Transverse colon (tissue), 4 donors: ENCODE measurements at regions not wholly inside any gene's neighbourhood (a gene's known extent, or its start where the extent isn't known, plus 50 kb on each side); places are given as distances from the start of the nearest gene placed in this dataset.

Source experiments
- DNase-seq: peaks from one replicate; pipeline ENCODE4 v3.0.0-alpha.2; 2019
- H3K27ac ChIP-seq, 4 donors: fragments of 200-600 bp; sonication (generic); 2 replicates each; pipeline ENCODE4 v1.5.1; 2016 to 2018; ENCODE audit warnings: inconsistent platforms in 4 of 4
- H3K27me3 ChIP-seq: fragments of 200-600 bp; sonication (generic); 2 replicates; pipeline ENCODE4 v1.5.1; 2017; ENCODE audit warnings: inconsistent platforms
- H3K36me3 ChIP-seq, 4 donors: fragments of 200-600 bp; sonication (generic); 2 replicates each; pipeline ENCODE4 v1.5.1; 2017 to 2019; ENCODE audit warnings: inconsistent platforms in 4 of 4
- H3K4me1 ChIP-seq, 4 donors: fragments of 200-600 bp; sonication (generic); 2 replicates each; pipeline ENCODE4 v1.5.1; 2017 to 2020; ENCODE audit warnings: inconsistent platforms in 4 of 4
- H3K4me3 ChIP-seq, 4 donors: fragments of 200-600 bp; sonication (generic); 1 replicate in 1 of 4; 2 replicates in 3 of 4; pipeline versions ENCODE4 v1.5.1 to v1.6.1; 2017 to 2019; ENCODE audit warnings: inconsistent platforms in 4 of 4
- H3K9me3 ChIP-seq, 2 donors: fragments of 200-600 bp; sonication (generic); 2 replicates each; pipeline ENCODE4 v1.5.1; 2017 to 2019; ENCODE audit warnings: inconsistent platforms in 2 of 2
- CTCF ChIP-seq, 5 experiments: fragments of 200-600 bp in 3 of 5; fragments of 450-650 bp in 2 of 5; sonication (generic) in 3 of 5; IDR thresholded peaks; 1 replicate in 2 of 5; 2 replicates in 3 of 5; pipeline ENCODE4 v1.5.1; 2016 to 2017; ENCODE audit warnings: antibody characterized with exemption in 5 of 5, inconsistent platforms in 3 of 5, mild to moderate bottlenecking in 2 of 5, moderate library complexity in 1 of 5
- EP300 ChIP-seq: sonication (generic); formaldehyde crosslinking; IDR thresholded peaks from one replicate; pipeline ENCODE4 v1.6.1; 2017; ENCODE audit warnings: antibody characterized with exemption, low read depth
- POLR2A ChIP-seq: fragments of 450-650 bp; IDR thresholded peaks from one replicate; pipeline ENCODE4 v1.6.1; 2016; ENCODE audit warnings: antibody characterized with exemption, mild to moderate bottlenecking, moderate library complexity
- POLR2AphosphoS5 ChIP-seq, 3 donors: sonication (generic); formaldehyde crosslinking; IDR thresholded peaks; one replicate each; pipeline ENCODE4 v1.6.1; 2016; ENCODE audit warnings: antibody characterized with exemption in 3 of 3
- WGBS, 2 donors: methylation state at CpG; one replicate each; pipeline ENCODE4 v1.1.5; 2018; ENCODE audit warnings: low coverage in 1 of 2; 5-methylcytosine and 5-hydroxymethylcytosine counted together
- in situ Hi-C, 4 donors: fragments of 200-750 bp; cut with MboI; loops; one replicate each; pipeline versions ENCODE4 v1.15.0 to v1.15.1; 2017; ENCODE audit warnings: low sequenced_read_pairs in 3 of 4, low pct_ligation_motif_present in 1 of 4, low pct_unique_long_range_greater_than_20kb in 1 of 4
- intact Hi-C: fragments of 100-400 bp; cut with DNase I; formaldehyde crosslinking; loops from one replicate; pipeline ENCODE4 v1.15.1; 2023; ENCODE audit warnings: low total_unique reads

DNA sequence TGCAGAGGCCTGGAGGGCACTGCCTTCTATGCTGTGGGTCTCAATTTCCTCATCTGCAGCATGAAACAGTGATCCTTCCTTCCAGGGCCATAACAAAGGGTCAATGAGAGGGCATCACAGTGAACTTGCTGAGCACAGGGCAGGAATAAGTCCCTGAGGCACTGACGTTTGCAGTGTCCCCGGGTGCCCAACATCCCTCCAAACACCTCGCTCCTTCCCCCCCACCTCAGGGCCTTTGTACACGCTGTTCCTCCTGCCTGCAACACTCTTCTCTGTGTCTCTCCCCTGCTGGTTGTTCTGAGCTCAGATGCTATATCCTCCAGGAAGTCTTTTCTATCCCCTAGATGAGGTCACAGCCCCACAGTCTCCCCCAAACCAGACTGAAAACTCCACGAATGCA lies 59.7 kb upstream of the TCF20 start:
- in situ Hi-C loops: no loop called here
- peaks cover 0 to 8% (median 6%) of the 10 kb centered on the region in 4 donors for H3K4me1 ChIP-seq
- no peak overlapping the region for H3K27ac ChIP-seq
- H3K27me3 ChIP-seq: no peaks in the 10 kb centered on the region
- intact Hi-C loops: no loop called here
- H3K36me3 ChIP-seq: no peaks in the 10 kb centered on the region
- 67 to 100% methylated on average over 1 to 5 of the region's 5 CpGs for WGBS, 2 donors
- no peak overlapping the region for H3K4me3 ChIP-seq
- no peaks in the 10 kb centered on the region for H3K9me3 ChIP-seq
- no peak for TF ChIP-seq CTCF (IDR thresholded peaks at IDR 0.05)
- no peak for TF ChIP-seq EP300
- no peak for TF ChIP-seq POLR2A
- TF ChIP-seq POLR2AphosphoS5 (IDR thresholded peaks at IDR 0.05): no peak
- DNase-seq: no peak

- DNase-seq: no peak
- no peaks in the 10 kb centered on the region for H3K27me3 ChIP-seq
These were observed 59.1 kb upstream of the TCF20 start for GRCh38 chr22:42329504-42329903.

DNA sequence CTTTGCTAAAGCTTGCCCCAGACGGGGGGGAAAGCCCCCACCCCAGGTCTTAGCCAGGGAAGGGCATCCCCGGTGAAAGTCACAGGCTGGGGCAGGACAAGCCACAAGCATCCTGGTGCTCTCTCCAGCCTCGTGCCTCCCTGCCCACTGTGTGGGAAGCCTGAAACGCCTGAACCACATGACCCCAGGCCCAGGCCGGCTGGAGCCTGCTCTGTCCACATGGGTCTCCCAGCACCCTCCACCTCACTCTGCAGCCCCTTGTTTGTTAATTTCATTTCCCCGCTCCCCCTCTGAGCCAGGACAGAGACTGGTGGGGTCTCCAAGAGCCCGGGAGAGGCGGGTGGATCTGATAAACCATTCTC lies 58.3 kb upstream of the TCF20 start:
- H3K4me1 ChIP-seq: peaks cover 0 to 13% (median 11%) of the 10 kb centered on the region in 4 donors
- TF ChIP-seq EP300 (no peak), POLR2AphosphoS5 (IDR thresholded peaks at IDR 0.05) (no peak), POLR2A (no peak), CTCF (IDR thresholded peaks at IDR 0.05) (no peak)
- no peak overlapping the region for H3K27ac ChIP-seq
- in situ Hi-C loops (no loop called here), intact Hi-C loops (no loop called here)
- H3K36me3 ChIP-seq: no peaks in the 10 kb centered on the region
- DNase-seq: no peak
- H3K27me3 ChIP-seq: no peaks in the 10 kb centered on the region
- 67% methylated on average over 8 of the region's 8 CpGs; no CpG with 5 or more reads in 1 of the 2 donors for WGBS, 2 donors
- H3K4me3 ChIP-seq: no peak overlapping the region
- H3K9me3 ChIP-seq: no peaks in the 10 kb centered on the region

More at GRCh38 chr22:42329504-42329903, 59.1 kb upstream of the TCF20 start:
- Histone ChIP-seq H3K27ac (no peak overlapping the region), H3K36me3 (no peaks in the 10 kb centered on the region), H3K4me1 (peaks cover 0 to 13% (median 11%) of the 10 kb centered on the region in 4 donors), H3K4me3 (no peak overlapping the region), H3K9me3 (no peaks in the 10 kb centered on the region)
- intact Hi-C loops: no loop called here
- 85% methylated on average over 9 of the region's 9 CpGs; no CpG with 5 or more reads in 1 of the 2 donors for WGBS, 2 donors
- no peak for TF ChIP-seq POLR2AphosphoS5 (IDR thresholded peaks at IDR 0.05)
- no peak for TF ChIP-seq CTCF (IDR thresholded peaks at IDR 0.05)
- no peak for TF ChIP-seq POLR2A
- TF ChIP-seq EP300: no peak
- in situ Hi-C loops: no loop called here

DNA sequence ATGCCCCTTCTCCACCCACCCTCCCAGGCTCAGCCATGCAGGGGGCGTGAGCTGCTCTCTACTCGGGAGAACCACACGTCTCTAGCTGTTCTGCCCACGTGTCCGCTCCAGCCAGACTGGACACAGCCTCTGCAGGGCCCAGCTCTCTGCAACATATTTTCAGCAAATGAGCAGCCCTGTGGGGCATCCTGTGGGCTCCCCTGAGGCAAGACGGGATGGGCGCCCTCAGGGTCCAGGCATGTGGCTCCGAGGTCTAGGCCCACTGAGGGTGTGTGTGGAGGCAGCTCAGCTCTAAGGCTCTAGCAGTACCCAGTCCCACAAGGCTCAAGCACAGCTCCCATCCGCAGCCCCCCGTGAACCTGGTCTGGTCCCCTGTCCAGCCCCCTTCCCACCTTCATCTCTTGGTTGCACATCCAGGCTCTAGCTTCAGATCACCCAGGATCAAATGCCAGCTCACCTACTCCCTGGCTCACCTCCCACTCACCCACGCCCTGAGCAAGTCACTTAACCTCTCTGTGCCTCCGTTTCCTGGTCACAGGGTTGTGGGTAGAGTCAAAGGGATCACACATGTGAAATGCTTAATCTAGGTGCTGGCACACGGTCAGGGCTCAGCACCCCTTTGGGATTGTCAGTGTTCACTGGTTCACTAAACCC lies 57.8 kb upstream of the TCF20 start:
- Histone ChIP-seq H3K4me1 (peaks cover 0 to 13% (median 11%) of the 10 kb centered on the region in 4 donors), H3K27ac (no peak overlapping the region), H3K4me3 (no peak overlapping the region), H3K9me3 (no peaks in the 10 kb centered on the region), H3K27me3 (no peaks in the 10 kb centered on the region), H3K36me3 (no peaks in the 10 kb centered on the region)
- TF ChIP-seq POLR2AphosphoS5 (IDR thresholded peaks at IDR 0.05) (no peak), CTCF (IDR thresholded peaks at IDR 0.05) (no peak), EP300 (no peak), POLR2A (no peak)
- in situ Hi-C loops (no loop called here), intact Hi-C loops (no loop called here)
- DNase-seq: no peak
- 75% methylated on average over 13 of the region's 13 CpGs; no CpG with 5 or more reads in 1 of the 2 donors for WGBS, 2 donors
